ENCODE measurements at regions not wholly inside any gene's neighbourhood (a gene's known extent, or its start where the extent isn't known, plus 50 kb on each side); places are given as distances from the start of the nearest gene placed in this dataset.

DNA sequence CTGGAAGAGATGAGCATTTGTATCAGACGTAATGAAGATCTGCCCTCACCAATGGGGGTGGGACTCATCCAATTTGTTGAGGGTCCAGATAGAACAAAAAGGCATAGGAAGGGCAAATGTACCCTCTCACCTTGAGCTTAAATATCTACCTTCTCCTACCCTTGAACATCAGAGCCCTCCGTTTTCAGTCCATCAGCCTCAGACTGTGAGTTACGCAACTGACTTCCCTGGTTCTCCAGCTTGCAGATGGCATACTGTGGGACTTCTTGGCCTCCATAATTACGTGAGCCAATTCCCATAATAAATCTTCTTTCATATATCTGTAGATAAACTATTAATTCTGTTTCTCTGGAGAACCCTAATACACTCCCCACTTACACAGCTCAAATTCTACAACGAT, 56.5 kb upstream of the GUCY1A1 start:
- Histone ChIP-seq H3K4me2 (no peak overlapping the region), H3K4me1 (ENCODE audit: control insufficient read depth in 1 of 2, insufficient read depth in 2 of 2, low read depth in 1 of 2, low read length in 1 of 2) (no peaks in the 10 kb centered on the region; a peak in 1 of 4 replicates), H3K9me2 (no peaks in the 10 kb centered on the region), H3F3A (replicated peaks; ENCODE audit: insufficient read depth) (peaks cover 4% of the 10 kb centered on the region), H4K20me1 (ENCODE audit: insufficient read depth) (no peaks in the 10 kb centered on the region), H3K4me3 (ENCODE audit: low read depth in 2 of 2, low read length in 1 of 2) (no peak overlapping the region), H3K9ac (no peak overlapping the region), H3K27ac (ENCODE audit: low read depth in 2 of 2, low read length in 1 of 2) (no peak overlapping the region), H3K79me2 (ENCODE audit: insufficient read depth) (no peaks in the 10 kb centered on the region), H3K27me3 (ENCODE audit: insufficient read depth) (no peaks in the 10 kb centered on the region), H3K9me3 (no peaks in the 10 kb centered on the region), H2AFZ (ENCODE audit: low read depth) (no peak overlapping the region), H3K36me3 (replicated peaks in 1 of 2; ENCODE audit: control insufficient read depth in 1 of 2, insufficient read depth in 2 of 2, low read length in 1 of 2) (no peaks in the 10 kb centered on the region)
- POLR2A ChIA-PET = no interaction called here
- no peak for DNase-seq
- CTCF ChIA-PET = no interaction called here
- 90% methylated on average over 5 of the region's 5 CpGs for WGBS (ENCODE audit: low lambda C conversion rate)
- TF ChIP-seq, protein P1, sequence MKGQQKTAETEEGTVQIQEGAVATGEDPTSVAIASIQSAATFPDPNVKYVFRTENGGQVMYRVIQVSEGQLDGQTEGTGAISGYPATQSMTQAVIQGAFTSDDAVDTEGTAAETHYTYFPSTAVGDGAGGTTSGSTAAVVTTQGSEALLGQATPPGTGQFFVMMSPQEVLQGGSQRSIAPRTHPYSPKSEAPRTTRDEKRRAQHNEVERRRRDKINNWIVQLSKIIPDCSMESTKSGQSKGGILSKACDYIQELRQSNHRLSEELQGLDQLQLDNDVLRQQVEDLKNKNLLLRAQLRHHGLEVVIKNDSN (IDR thresholded peaks at IDR 0.05; ENCODE audit: borderline replicate concordance, low read depth) = no peak
- TF ChIP-seq MXI1 (IDR thresholded peaks at IDR 0.05; ENCODE audit: low read depth, low read length) (no peak), FOXM1 (IDR thresholded peaks at IDR 0.05; ENCODE audit: low read depth) (no peak), TCF12 (IDR thresholded peaks at IDR 0.05) (no peak)
- TF ChIP-seq, protein P2, sequence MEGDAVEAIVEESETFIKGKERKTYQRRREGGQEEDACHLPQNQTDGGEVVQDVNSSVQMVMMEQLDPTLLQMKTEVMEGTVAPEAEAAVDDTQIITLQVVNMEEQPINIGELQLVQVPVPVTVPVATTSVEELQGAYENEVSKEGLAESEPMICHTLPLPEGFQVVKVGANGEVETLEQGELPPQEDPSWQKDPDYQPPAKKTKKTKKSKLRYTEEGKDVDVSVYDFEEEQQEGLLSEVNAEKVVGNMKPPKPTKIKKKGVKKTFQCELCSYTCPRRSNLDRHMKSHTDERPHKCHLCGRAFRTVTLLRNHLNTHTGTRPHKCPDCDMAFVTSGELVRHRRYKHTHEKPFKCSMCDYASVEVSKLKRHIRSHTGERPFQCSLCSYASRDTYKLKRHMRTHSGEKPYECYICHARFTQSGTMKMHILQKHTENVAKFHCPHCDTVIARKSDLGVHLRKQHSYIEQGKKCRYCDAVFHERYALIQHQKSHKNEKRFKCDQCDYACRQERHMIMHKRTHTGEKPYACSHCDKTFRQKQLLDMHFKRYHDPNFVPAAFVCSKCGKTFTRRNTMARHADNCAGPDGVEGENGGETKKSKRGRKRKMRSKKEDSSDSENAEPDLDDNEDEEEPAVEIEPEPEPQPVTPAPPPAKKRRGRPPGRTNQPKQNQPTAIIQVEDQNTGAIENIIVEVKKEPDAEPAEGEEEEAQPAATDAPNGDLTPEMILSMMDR (IDR thresholded peaks at IDR 0.05) = no peak

GRCh38 chr4:155609455-155610059, 57.1 kb upstream of the GUCY1A1 start:
- TF ChIP-seq, protein P3, sequence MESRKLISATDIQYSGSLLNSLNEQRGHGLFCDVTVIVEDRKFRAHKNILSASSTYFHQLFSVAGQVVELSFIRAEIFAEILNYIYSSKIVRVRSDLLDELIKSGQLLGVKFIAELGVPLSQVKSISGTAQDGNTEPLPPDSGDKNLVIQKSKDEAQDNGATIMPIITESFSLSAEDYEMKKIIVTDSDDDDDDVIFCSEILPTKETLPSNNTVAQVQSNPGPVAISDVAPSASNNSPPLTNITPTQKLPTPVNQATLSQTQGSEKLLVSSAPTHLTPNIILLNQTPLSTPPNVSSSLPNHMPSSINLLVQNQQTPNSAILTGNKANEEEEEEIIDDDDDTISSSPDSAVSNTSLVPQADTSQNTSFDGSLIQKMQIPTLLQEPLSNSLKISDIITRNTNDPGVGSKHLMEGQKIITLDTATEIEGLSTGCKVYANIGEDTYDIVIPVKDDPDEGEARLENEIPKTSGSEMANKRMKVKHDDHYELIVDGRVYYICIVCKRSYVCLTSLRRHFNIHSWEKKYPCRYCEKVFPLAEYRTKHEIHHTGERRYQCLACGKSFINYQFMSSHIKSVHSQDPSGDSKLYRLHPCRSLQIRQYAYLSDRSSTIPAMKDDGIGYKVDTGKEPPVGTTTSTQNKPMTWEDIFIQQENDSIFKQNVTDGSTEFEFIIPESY (IDR thresholded peaks at IDR 0.05; ENCODE audit: borderline replicate concordance, low read depth) = no peak
- no peak for TF ChIP-seq RFX5 (IDR thresholded peaks at IDR 0.05; ENCODE audit: low read length)
- H3K9me3 ChIP-seq = no peaks in the 10 kb centered on the region
- H3K27ac ChIP-seq (ENCODE audit: low read depth in 2 of 2, low read length in 1 of 2) = no peak overlapping the region
- peaks cover 8% of the 10 kb centered on the region for H3F3A ChIP-seq (replicated peaks; ENCODE audit: insufficient read depth)
- DNase-seq = no peak
- POLR2A ChIA-PET = no interaction called here
- WGBS (ENCODE audit: low lambda C conversion rate) = 74% methylated on average over 1 of the region's 1 CpG
- no peak overlapping the region for H2AFZ ChIP-seq (ENCODE audit: low read depth)
- H3K4me1 ChIP-seq (ENCODE audit: control insufficient read depth in 1 of 2, insufficient read depth in 2 of 2, low read depth in 1 of 2, low read length in 1 of 2) = no peaks in the 10 kb centered on the region; a peak in 1 of 4 replicates
- H3K9me2 ChIP-seq = no peaks in the 10 kb centered on the region
- H3K27me3 ChIP-seq (ENCODE audit: insufficient read depth) = no peaks in the 10 kb centered on the region
- CTCF ChIA-PET = no interaction called here
- no peaks in the 10 kb centered on the region for H3K79me2 ChIP-seq (ENCODE audit: insufficient read depth)
- no peaks in the 10 kb centered on the region for H3K36me3 ChIP-seq (replicated peaks in 1 of 2; ENCODE audit: control insufficient read depth in 1 of 2, insufficient read depth in 2 of 2, low read length in 1 of 2)
- no peak overlapping the region for H3K4me3 ChIP-seq (ENCODE audit: low read depth in 2 of 2, low read length in 1 of 2)
- H3K4me2 ChIP-seq = no peak overlapping the region
- no peaks in the 10 kb centered on the region for H4K20me1 ChIP-seq (ENCODE audit: insufficient read depth)
- no peak overlapping the region for H3K9ac ChIP-seq
